Nephron progenitor cell (in vitro differentiated cells): ENCODE measurements at regions not wholly inside any gene's neighbourhood (a gene's known extent, or its start where the extent isn't known, plus 50 kb on each side); places are given as distances from the start of the nearest gene placed in this dataset.

Experiments
- DNase-seq: peaks from one replicate; pipeline ENCODE4 v3.0.0; 2021
- H3K27ac Mint-ChIP-seq: 2 replicates; pipeline ENCODE4 v1.8.0; 2021; ENCODE audit warnings: mild to moderate bottlenecking, moderate library complexity, mixed read lengths
- H3K27me3 Mint-ChIP-seq: 2 replicates; pipeline ENCODE4 v1.8.0; 2021; ENCODE audit warnings: mild to moderate bottlenecking, low read depth, mixed read lengths; ENCODE audit not compliant: poor library complexity
- H3K36me3 Mint-ChIP-seq: 2 replicates; pipeline ENCODE4 v1.8.0; 2021; ENCODE audit warnings: low read depth, mixed read lengths
- H3K4me1 Mint-ChIP-seq: 2 replicates; pipeline ENCODE4 v1.8.0; 2021; ENCODE audit warnings: mixed read lengths
- H3K4me3 Mint-ChIP-seq: 2 replicates; pipeline ENCODE4 v1.8.0; 2021; ENCODE audit warnings: mild to moderate bottlenecking, moderate library complexity, mixed read lengths
- H3K9me3 Mint-ChIP-seq: 2 replicates; pipeline ENCODE4 v1.8.0; 2021; ENCODE audit warnings: mild to moderate bottlenecking, moderate library complexity, mixed read lengths
- TF ChIP-seq, protein P1 (sequence below): fragments of 200-600 bp; sonication (generic); IDR thresholded peaks from 2 replicates; pipeline ENCODE4 v1.5.0; 2021; ENCODE audit warnings: antibody characterized with exemption

DNA sequence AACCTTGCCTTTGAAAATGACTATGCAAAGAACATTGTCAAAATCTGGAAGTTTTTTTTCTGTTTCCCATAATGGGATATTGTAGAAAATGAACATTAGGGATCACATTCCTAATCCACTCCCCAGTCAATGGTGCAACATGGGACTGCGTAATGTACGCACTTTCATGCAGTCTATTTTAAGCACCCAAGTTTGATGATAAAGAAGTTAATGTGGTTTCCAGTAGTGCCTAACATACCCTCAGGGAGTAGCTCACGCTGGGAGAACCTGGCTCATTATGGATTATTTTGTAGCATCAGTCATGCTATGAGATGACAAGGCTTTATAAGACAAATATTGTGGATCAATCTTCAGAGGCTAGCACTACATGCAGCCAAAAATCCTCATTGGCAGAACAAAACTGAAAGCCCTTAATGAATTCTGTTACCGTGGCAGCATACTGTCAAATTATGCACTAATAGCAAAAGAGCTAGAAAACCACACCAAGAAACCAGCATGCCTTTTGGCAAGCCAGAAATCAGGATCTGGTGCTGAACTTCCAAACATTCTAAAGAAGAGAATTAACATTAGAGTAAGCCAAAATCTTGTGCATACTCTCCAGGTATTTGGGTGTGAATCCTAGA lies 1392.8 kb upstream of the TENM3 start:
- peaks cover 3% of the 10 kb centered on the region for H3K9me3 Mint-ChIP-seq
- H3K36me3 Mint-ChIP-seq = no peaks in the 10 kb centered on the region
- TF ChIP-seq, protein P1, sequence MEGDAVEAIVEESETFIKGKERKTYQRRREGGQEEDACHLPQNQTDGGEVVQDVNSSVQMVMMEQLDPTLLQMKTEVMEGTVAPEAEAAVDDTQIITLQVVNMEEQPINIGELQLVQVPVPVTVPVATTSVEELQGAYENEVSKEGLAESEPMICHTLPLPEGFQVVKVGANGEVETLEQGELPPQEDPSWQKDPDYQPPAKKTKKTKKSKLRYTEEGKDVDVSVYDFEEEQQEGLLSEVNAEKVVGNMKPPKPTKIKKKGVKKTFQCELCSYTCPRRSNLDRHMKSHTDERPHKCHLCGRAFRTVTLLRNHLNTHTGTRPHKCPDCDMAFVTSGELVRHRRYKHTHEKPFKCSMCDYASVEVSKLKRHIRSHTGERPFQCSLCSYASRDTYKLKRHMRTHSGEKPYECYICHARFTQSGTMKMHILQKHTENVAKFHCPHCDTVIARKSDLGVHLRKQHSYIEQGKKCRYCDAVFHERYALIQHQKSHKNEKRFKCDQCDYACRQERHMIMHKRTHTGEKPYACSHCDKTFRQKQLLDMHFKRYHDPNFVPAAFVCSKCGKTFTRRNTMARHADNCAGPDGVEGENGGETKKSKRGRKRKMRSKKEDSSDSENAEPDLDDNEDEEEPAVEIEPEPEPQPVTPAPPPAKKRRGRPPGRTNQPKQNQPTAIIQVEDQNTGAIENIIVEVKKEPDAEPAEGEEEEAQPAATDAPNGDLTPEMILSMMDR = no peak
- no peak for DNase-seq
- no peak overlapping the region for H3K27ac Mint-ChIP-seq
- no peaks in the 10 kb centered on the region for H3K4me1 Mint-ChIP-seq
- H3K4me3 Mint-ChIP-seq = no peak overlapping the region
- H3K27me3 Mint-ChIP-seq = no peaks in the 10 kb centered on the region

DNA sequence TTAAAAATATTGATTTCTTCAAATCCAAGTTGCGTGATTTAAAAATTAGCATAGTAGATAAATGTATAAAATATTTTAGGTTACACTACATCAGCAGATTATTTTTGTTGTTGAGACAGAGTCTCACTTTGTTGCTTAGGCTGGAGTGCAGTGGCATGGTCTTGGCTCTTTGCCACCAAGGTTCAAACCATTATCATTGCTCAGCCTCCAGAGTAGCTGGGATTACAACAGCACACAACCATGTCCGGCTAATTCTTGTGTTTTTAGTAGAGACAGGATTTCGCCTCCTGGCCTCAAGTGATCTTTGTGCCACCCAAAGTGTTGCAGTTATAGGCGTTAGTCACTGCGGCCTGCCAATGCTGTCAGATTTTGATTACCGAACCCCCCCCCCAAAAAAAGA lies 1390.5 kb upstream of the TENM3 start:
- Mint-ChIP-seq H3K4me1 (no peaks in the 10 kb centered on the region), H3K4me3 (no peak overlapping the region), H3K36me3 (peaks cover 6% of the 10 kb centered on the region), H3K9me3 (peaks cover 18% of the 10 kb centered on the region), H3K27me3 (no peaks in the 10 kb centered on the region), H3K27ac (no peak overlapping the region)
- TF ChIP-seq, protein P1 = no peak
- no peak for DNase-seq

DNA sequence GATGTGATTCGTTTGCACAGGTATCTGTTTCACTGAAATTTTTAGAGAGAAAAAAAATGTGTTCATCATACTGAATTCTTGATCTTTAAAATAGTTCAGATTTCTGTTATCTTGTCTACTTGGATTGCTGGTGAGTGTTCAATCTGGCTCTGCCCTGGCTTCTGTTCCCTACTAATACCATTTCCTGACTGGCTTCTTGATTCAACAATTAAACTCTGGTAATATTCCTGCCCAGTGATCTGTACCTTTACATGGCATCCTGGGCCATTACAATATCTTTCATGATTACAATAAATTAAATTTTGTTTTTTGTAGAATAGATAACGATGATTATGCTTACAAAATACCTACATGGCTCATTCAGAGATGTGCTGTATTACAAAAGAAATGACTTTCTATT lies 1388.0 kb upstream of the TENM3 start:
- Mint-ChIP-seq H3K4me1 (peaks cover 5% of the 10 kb centered on the region), H3K27me3 (peaks cover 3% of the 10 kb centered on the region), H3K4me3 (no peak overlapping the region), H3K36me3 (peaks cover 7% of the 10 kb centered on the region), H3K27ac (no peak overlapping the region), H3K9me3 (peaks cover 31% of the 10 kb centered on the region)
- TF ChIP-seq, protein P1 = no peak
- DNase-seq = no peak

DNA sequence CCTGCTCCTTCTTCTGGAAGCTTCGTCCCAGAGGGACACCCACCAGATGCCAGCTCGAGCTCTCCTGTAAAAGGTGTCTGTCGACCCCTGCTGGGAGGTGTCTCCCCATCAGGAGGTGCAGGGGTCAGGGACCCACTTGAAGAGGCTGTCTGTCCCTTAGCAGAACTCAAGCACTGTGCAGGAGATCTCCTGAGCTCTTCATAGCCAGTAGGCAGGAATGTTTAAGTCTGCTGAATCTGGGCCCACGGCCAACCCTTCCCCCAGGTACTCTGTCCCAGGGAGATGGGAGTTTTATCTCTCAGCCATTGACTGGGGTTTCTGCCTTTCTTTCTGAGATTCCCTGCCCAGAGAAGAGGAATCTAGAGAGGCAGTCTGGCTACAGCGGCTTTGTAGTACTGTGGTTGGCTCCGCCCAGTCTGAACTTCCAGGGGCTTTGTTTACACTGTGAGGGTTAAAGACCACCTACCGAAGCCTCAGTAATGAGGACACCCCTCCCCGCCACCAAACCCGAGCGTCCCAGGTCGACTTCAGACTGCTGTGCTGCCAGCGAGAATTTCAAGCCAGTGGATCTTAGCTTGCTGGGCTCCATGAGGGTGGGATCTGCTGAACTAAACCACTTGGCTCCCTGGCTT lies 1383.0 kb upstream of the TENM3 start:
- DNase-seq = no peak
- H3K27ac Mint-ChIP-seq = no peak overlapping the region
- peaks cover 37% of the 10 kb centered on the region for H3K9me3 Mint-ChIP-seq
- H3K4me1 Mint-ChIP-seq = peaks cover 8% of the 10 kb centered on the region
- TF ChIP-seq, protein P1 = no peak
- no peak overlapping the region for H3K4me3 Mint-ChIP-seq
- peaks cover 12% of the 10 kb centered on the region for H3K36me3 Mint-ChIP-seq
- H3K27me3 Mint-ChIP-seq = peaks cover 3% of the 10 kb centered on the region

DNA sequence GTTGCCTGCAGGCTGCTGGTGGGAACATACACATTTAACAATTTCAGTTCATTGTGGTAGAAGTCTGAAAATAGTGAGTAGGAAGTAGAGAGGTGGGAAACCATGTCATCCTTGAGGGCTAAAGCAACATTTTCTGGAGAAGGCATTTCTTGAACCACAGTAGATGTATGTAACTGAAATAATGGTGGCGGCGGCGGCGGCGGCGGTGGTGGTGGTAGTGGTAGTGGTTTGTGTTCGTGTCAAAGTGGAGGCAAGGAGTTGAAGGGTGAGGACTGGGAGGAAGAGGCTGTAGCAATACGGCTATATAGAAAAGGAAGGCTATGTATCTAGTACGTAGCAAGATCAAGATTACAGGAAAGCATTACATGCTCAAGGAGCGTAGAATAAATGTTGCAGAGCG lies 1381.6 kb upstream of the TENM3 start:
- no peak for DNase-seq
- H3K36me3 Mint-ChIP-seq = peaks cover 12% of the 10 kb centered on the region
- H3K9me3 Mint-ChIP-seq = peaks cover 40% of the 10 kb centered on the region
- no peak overlapping the region for H3K27ac Mint-ChIP-seq
- no peak overlapping the region for H3K4me3 Mint-ChIP-seq
- H3K27me3 Mint-ChIP-seq = peaks cover 3% of the 10 kb centered on the region
- H3K4me1 Mint-ChIP-seq = peaks cover 8% of the 10 kb centered on the region
- TF ChIP-seq, protein P1 = no peak
